ENCODE measurements at regions not wholly inside any gene's neighbourhood (a gene's known extent, or its start where the extent isn't known, plus 50 kb on each side); places are given as distances from the start of the nearest gene placed in this dataset.

DNA sequence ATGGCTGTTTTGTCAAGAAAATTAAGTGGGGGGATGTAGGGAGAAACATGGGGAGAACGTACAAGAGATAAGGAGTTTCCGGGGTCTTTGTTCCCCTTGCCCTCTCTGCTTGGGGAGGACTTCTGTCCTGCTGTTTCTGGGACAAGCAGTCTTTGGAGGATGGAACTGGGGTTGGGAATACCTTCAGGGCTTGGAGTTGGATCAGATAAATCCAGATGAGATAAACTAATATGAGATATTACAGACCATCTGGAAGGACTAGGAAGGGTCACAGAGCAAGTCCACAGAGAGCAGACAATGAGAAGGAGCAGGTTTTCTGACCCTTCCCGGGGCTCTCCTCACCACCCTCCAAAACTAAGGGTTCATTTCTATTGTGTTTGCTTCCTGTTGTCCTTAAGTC lies 237.5 kb downstream of the TSHZ3 start:
- H3K9me3 Mint-ChIP-seq, result no peaks in the 10 kb centered on the region
- H3K23ac ChIP-seq (ENCODE audit: insufficient read length, low read depth, low read length), result no peak overlapping the region
- H2BK120ac ChIP-seq (ENCODE audit: low read depth, low read length, poor library complexity, severe bottlenecking), result no peak overlapping the region
- no peak overlapping the region for H2AK5ac ChIP-seq (ENCODE audit: insufficient read length, low read length)
- H3K14ac ChIP-seq (ENCODE audit: insufficient read depth, low read length), result no peak overlapping the region
- H3K4me3 Mint-ChIP-seq, result no peak overlapping the region
- H3K27me3 Mint-ChIP-seq (ENCODE audit: low read depth), result peaks cover 4% of the 10 kb centered on the region; the same call in 1 of the 2 replicates
- TF ChIP-seq CTCF (conservative IDR thresholded peaks at IDR 0.05), result no peak
- no CpG with 5 or more reads among the region's 3 CpGs for WGBS (ENCODE audit: extremely low coverage, insufficient read length, low lambda C conversion rate)
- H3K27me3 ChIP-seq (ENCODE audit: insufficient read depth, low read length), result no peaks in the 10 kb centered on the region
- H2BK20ac ChIP-seq (ENCODE audit: low read depth, low read length, poor library complexity, severe bottlenecking), result no peak overlapping the region
- no peak for DNase-seq
- H4K8ac ChIP-seq (replicated peaks; ENCODE audit: insufficient read length, low read depth, low read length), result no peak overlapping the region
- H3K56ac ChIP-seq (ENCODE audit: insufficient read length, low read depth, low read length), result no peak overlapping the region
- no peaks in the 10 kb centered on the region for H3K79me2 ChIP-seq (ENCODE audit: insufficient read depth, low read length)
- H3K27ac Mint-ChIP-seq, result no peak overlapping the region
- no peak overlapping the region for H3K4me2 ChIP-seq (ENCODE audit: insufficient read depth, insufficient read length, low read length)
- no peaks in the 10 kb centered on the region for H3K9me3 ChIP-seq (ENCODE audit: control insufficient read depth, low read depth, low read length)
- no peaks in the 10 kb centered on the region for H3K36me3 Mint-ChIP-seq (ENCODE audit: insufficient read depth in 1 of 3, low read depth in 3 of 3)
- H2BK15ac ChIP-seq (ENCODE audit: low read depth, low read length), result no peak overlapping the region
- H2AFZ ChIP-seq (ENCODE audit: low read length), result no peak overlapping the region
- no peak overlapping the region for H3K4ac ChIP-seq (ENCODE audit: low read depth, low read length)
- H4K20me1 ChIP-seq (ENCODE audit: control insufficient read depth, insufficient read depth, insufficient read length), result no peaks in the 10 kb centered on the region
- H3K4me1 ChIP-seq (ENCODE audit: insufficient read depth, low read length), result no peaks in the 10 kb centered on the region
- no peak overlapping the region for H4K91ac ChIP-seq (ENCODE audit: insufficient read length, low read depth, low read length)
- H3K79me1 ChIP-seq (ENCODE audit: insufficient read depth, low read depth, low read length, poor library complexity, severe bottlenecking), result no peaks in the 10 kb centered on the region
- no peaks in the 10 kb centered on the region for H3K23me2 ChIP-seq (ENCODE audit: insufficient read length, low read depth, low read length, poor library complexity, severe bottlenecking)
- peaks cover 3 to 5% of the 10 kb centered on the region in 2 experiments; a peak in 3 of 4 replicates for H3K4me1 Mint-ChIP-seq
- H3T11ph ChIP-seq (ENCODE audit: low read length), result no peak overlapping the region
- H4K5ac ChIP-seq (ENCODE audit: insufficient read length, low read depth, low read length), result no peak overlapping the region
- H3K27ac ChIP-seq (ENCODE audit: insufficient read length, low read depth, low read length), result no peak overlapping the region
- no peak overlapping the region for H2BK12ac ChIP-seq (ENCODE audit: insufficient read length, low read depth, low read length)
- no peak overlapping the region for H2BK5ac ChIP-seq (ENCODE audit: insufficient read length, low read length)
- H3K9ac ChIP-seq (ENCODE audit: extremely low read depth, insufficient read length, low read length), result no peak overlapping the region
- H3K18ac ChIP-seq (ENCODE audit: insufficient read length, low read depth, low read length), result no peak overlapping the region

Measured in H9 (cell line).